ENCODE measurements at regions not wholly inside any gene's neighbourhood (a gene's known extent, or its start where the extent isn't known, plus 50 kb on each side); places are given as distances from the start of the nearest gene placed in this dataset.

DNA sequence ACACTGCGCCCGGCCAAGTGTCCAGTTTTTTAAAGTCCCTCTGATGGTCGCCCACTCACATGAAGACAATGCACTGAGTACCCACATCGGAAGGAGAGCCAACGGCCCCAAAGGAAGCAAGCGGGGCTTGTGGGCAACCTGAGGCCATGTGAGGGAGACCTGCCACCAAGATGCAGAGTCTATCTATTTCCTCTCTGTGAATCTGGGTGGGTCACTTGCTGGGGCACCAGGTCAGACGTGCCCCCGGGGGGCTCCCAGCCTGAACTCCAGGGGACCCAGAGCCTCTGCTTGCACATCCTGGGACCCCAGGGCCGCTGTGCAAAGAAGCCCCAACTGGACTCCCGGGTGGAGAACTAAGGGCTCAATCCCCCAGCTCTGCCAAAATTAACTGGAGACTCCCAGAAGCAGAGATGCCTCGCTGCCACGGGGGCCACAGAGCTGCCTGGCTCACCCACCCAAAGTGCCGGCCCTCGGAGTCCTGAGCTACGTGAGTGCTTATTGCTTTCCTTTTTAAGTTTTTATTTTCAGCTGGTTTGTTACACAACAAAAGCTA, 106.4 kb downstream of the BRD1 start:
- Histone ChIP-seq H3K27ac (ENCODE audit: low read length) (no peak overlapping the region), H3K27me3 (replicated peaks; ENCODE audit: insufficient read depth, low read length) (peaks cover 81% of the 10 kb centered on the region), H3K4me2 (ENCODE audit: low read depth, low read length) (no peak overlapping the region), H2AFZ (ENCODE audit: low read length) (no peak overlapping the region), H3F3A (ENCODE audit: insufficient read depth, low read length) (no peaks in the 10 kb centered on the region), H3K4me3 (ENCODE audit: low read length) (no peak overlapping the region), H3K9me3 (replicated peaks; ENCODE audit: insufficient read depth, low read length) (no peaks in the 10 kb centered on the region), H3K9me2 (replicated peaks; ENCODE audit: insufficient read depth, low read length) (no peaks in the 10 kb centered on the region), H4K20me1 (ENCODE audit: insufficient read depth, low read length) (no peaks in the 10 kb centered on the region), H3K9ac (ENCODE audit: low read length) (no peak overlapping the region), H3K4me1 (ENCODE audit: low read length) (no peaks in the 10 kb centered on the region), H3K79me2 (ENCODE audit: low read length) (no peaks in the 10 kb centered on the region), H3K36me3 (replicated peaks; ENCODE audit: insufficient read depth, low read length) (no peaks in the 10 kb centered on the region)
- TF ChIP-seq EZH2phosphoT487 (IDR thresholded peaks at IDR 0.05; ENCODE audit: low read length) (no peak), CTCF (IDR thresholded peaks at IDR 0.05; ENCODE audit: low read length) (no peak), EZH2 (optimal IDR thresholded peaks at IDR 0.05; ENCODE audit: low read depth, low read length) (no peak)
- no peak for DNase-seq

DNA sequence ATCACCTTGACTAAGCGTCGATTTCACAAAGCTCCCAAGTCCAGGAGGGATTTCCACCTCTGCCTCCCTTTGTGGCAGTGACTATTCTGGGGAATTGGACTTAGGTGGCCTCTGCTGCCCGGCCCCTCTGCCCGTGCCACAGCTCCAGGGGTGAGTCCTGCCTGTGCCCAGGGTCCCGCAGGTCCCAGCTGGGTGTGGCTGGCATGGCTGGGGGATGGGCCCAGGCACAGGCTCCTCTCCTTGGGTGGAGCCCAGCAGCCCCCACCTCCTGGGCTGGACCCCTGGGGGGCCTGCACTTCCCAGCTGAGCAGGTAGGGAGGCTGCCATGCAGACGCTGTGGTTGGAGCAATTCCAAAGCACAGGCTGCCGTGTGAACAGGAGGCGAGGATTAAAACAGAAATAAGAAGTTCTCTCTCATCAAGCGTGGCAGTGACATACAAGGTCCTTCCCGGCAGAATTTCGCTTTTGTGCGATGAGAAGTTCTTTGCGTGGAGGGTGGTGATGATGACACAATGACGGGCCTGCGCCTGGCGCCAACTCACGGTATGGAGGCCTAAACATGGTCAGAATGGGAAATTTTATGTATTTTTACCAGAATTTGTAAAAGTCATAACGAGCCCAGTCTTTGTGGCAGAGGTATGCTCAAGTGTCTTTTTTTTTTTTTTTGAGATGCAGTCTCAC, 107.3 kb downstream of the BRD1 start:
- H3K36me3 ChIP-seq (replicated peaks; ENCODE audit: insufficient read depth, low read length) = no peaks in the 10 kb centered on the region
- TF ChIP-seq CTCF (IDR thresholded peaks at IDR 0.05; ENCODE audit: low read length) (no peak), EZH2phosphoT487 (IDR thresholded peaks at IDR 0.05; ENCODE audit: low read length) (no peak), EZH2 (optimal IDR thresholded peaks at IDR 0.05; ENCODE audit: low read depth, low read length) (no peak)
- no peak overlapping the region for H3K9ac ChIP-seq (ENCODE audit: low read length)
- no peaks in the 10 kb centered on the region for H3K79me2 ChIP-seq (ENCODE audit: low read length)
- DNase-seq = no peak
- no peak overlapping the region for H3K4me2 ChIP-seq (ENCODE audit: low read depth, low read length)
- no peak overlapping the region for H3K4me3 ChIP-seq (ENCODE audit: low read length)
- no peaks in the 10 kb centered on the region for H3K9me3 ChIP-seq (replicated peaks; ENCODE audit: insufficient read depth, low read length)
- H3K27me3 ChIP-seq (replicated peaks; ENCODE audit: insufficient read depth, low read length) = peaks cover 81% of the 10 kb centered on the region
- no peaks in the 10 kb centered on the region for H3K9me2 ChIP-seq (replicated peaks; ENCODE audit: insufficient read depth, low read length)
- H2AFZ ChIP-seq (ENCODE audit: low read length) = no peak overlapping the region
- no peaks in the 10 kb centered on the region for H3F3A ChIP-seq (ENCODE audit: insufficient read depth, low read length)
- no peaks in the 10 kb centered on the region for H3K4me1 ChIP-seq (ENCODE audit: low read length)
- H4K20me1 ChIP-seq (ENCODE audit: insufficient read depth, low read length) = no peaks in the 10 kb centered on the region
- H3K27ac ChIP-seq (ENCODE audit: low read length) = no peak overlapping the region

- H3K9me3 ChIP-seq (replicated peaks; ENCODE audit: insufficient read depth, low read length) = no peaks in the 10 kb centered on the region
- no peaks in the 10 kb centered on the region for H3K4me1 ChIP-seq (ENCODE audit: low read length)
- H3K36me3 ChIP-seq (replicated peaks; ENCODE audit: insufficient read depth, low read length) = no peaks in the 10 kb centered on the region
- H2AFZ ChIP-seq (ENCODE audit: low read length) = no peak overlapping the region
- no peak overlapping the region for H3K27ac ChIP-seq (ENCODE audit: low read length)
- no peaks in the 10 kb centered on the region for H4K20me1 ChIP-seq (ENCODE audit: insufficient read depth, low read length)
- DNase-seq = no peak
- H3K4me2 ChIP-seq (ENCODE audit: low read depth, low read length) = no peak overlapping the region
- no peak overlapping the region for H3K9ac ChIP-seq (ENCODE audit: low read length)
- no peaks in the 10 kb centered on the region for H3K9me2 ChIP-seq (replicated peaks; ENCODE audit: insufficient read depth, low read length)
- no peak for TF ChIP-seq EZH2 (optimal IDR thresholded peaks at IDR 0.05; ENCODE audit: low read depth, low read length)
- TF ChIP-seq CTCF (IDR thresholded peaks at IDR 0.05; ENCODE audit: low read length) = no peak
- TF ChIP-seq EZH2phosphoT487 (IDR thresholded peaks at IDR 0.05; ENCODE audit: low read length) = no peak
- no peak overlapping the region for H3K4me3 ChIP-seq (ENCODE audit: low read length)
- H3K27me3 ChIP-seq (replicated peaks; ENCODE audit: insufficient read depth, low read length) = peaks cover 83% of the 10 kb centered on the region
- H3K79me2 ChIP-seq (ENCODE audit: low read length) = no peaks in the 10 kb centered on the region
- no peaks in the 10 kb centered on the region for H3F3A ChIP-seq (ENCODE audit: insufficient read depth, low read length)
Observed at GRCh38 chr22:49719046-49719445, 108.6 kb downstream of the BRD1 start.

Measured in MM.1S (cell line).